HG02852 (cell line): ENCODE measurements at regions not wholly inside any gene's neighbourhood (a gene's known extent, or its start where the extent isn't known, plus 50 kb on each side); places are given as distances from the start of the nearest gene placed in this dataset.

Experiments used
- ATAC-seq: cut with Tn5 transposase; IDR thresholded peaks from one replicate; pipeline ENCODE4 v1.9.1; 2021; ENCODE audit warnings: mild to moderate bottlenecking, moderate library complexity; ENCODE audit not compliant: unreplicated experiment

- ATAC-seq, result no peak
These were observed 94.0 kb downstream of the MBL2 start for GRCh38 chr10:52678611-52679010.

- ATAC-seq, result no peak
These were observed 93.5 kb downstream of the MBL2 start for GRCh38 chr10:52679117-52679516.

GRCh38 chr10:52682766-52683165, 89.8 kb downstream of the MBL2 start:
- no peak for ATAC-seq

GRCh38 chr10:52683776-52684175, 88.8 kb downstream of the MBL2 start:
- no peak for ATAC-seq

GRCh38 chr10:52688899-52689298, 83.7 kb downstream of the MBL2 start:
- ATAC-seq, result no peak

GRCh38 chr10:52696232-52696631, 76.4 kb downstream of the MBL2 start:
- ATAC-seq, result no peak

- ATAC-seq, result no peak
These were observed 70.9 kb downstream of the MBL2 start for GRCh38 chr10:52701647-52702046.

GRCh38 chr10:52703451-52703850, 69.1 kb downstream of the MBL2 start:
- ATAC-seq, result no peak

- ATAC-seq, result no peak
These were observed 68.7 kb downstream of the MBL2 start for GRCh38 chr10:52703898-52704297.

- no peak for ATAC-seq
These were observed 66.1 kb downstream of the MBL2 start for GRCh38 chr10:52706332-52707070.
